NCI-H2029 (cell line): ENCODE measurements at regions not wholly inside any gene's neighbourhood (a gene's known extent, or its start where the extent isn't known, plus 50 kb on each side); places are given as distances from the start of the nearest gene placed in this dataset.
"Not testable (repeated sequence)": the region's sequence is repeated elsewhere in the genome, so short reads cannot be mapped to it uniquely, and the experiment has no call there.

ENCODE experiments used
- DNase-seq: peaks from one replicate; lab custom pipeline; 2025; lab: John Stamatoyannopoulos, UW

DNA sequence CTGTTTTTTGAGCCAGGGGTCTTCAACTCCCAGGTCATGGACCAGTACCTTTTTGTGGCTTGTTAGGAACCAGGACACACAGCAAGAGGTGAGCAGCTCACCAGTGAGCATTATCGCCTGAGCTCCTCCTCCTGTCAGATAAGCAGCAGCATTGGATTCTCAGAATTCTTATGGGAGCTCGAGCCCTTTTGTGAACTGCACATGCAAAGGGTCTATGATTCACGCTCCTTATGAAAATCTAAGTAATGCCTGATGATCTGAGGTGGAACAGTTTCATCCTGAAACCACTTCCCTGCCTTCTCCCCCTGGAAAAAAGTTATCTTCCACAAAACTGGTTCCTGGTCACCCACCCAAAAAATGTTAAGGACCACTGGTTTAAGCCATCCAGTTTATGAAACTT is 1047.6 kb downstream of the OTOL1 start:
- DNase-seq, result no peak

DNA sequence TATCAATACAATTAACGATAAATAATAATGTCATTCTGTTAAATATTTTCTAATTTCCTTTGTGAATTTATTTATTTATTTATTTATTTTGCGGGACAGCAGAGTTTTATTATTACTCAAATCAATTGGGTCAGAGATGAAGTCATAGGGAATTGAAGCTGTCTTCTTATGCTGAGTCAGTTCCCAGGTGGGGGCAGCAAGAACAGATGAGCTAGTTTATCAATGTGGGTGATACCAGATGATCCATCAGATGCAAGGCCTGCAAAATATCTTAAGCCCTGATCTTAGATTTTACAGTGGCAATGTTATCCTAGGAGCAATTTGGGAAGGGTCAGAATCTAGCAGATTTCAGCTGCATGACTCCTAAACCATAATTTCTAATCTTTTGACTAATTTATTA is 1050.3 kb downstream of the OTOL1 start:
- no peak for DNase-seq

DNA sequence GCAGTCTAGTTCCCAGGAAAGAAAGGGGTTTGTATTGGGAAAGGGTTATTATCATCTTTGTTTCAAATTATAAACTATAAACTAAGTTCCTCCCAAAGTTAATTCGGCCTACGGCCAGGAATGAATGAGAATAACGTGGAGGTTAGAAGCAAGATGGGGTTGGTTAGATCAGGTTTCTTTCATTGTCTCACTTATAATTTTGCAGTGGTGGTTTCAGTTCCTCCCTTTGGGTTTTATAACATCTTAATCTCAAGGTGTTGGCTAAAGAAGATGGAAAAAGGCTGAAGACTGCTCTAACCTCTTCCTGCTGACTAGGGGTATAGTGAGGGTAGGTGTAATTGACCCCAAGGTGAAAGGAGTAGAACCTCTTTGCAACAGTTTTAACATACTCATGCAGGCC is 1050.7 kb downstream of the OTOL1 start:
- DNase-seq, result no peak

DNA sequence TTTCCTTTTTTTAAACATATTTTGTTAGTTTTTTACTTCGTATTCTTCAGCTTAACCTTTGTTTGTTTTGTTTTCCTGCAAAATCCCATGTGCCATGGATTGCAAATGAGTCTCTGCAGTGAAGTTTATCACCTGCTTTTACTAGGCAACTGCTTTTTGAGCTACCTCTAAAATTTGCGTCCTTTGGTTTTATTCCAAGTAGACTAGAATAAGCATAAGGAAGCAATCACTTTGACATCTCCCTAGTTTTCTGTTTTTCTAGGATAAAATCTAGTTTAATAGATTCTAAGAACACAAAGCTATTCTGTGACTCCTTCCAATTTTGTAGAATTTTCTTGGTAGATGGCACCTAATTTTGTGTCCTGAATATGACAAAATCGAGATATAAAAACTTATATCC is 1059.2 kb downstream of the OTOL1 start:
- no peak for DNase-seq

DNA sequence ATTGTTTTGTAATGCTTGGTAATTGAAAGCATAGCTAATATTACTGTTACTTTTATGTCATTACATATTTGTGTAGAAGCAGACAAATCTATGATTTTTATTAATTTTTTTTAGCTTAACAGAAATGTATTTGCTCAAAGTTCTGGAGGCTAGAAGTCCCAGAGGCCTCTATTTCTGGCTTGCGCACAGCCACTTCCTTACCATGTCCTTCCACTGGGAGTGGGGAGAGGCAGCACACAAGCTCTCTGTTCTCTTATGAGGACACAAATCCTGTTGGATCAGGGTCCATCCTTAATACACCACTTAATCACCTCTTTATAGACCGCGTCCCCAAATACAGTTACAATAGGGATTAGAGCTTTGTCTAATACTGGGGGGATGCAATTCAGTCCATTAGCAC is 1061.4 kb downstream of the OTOL1 start:
- no peak for DNase-seq

DNA sequence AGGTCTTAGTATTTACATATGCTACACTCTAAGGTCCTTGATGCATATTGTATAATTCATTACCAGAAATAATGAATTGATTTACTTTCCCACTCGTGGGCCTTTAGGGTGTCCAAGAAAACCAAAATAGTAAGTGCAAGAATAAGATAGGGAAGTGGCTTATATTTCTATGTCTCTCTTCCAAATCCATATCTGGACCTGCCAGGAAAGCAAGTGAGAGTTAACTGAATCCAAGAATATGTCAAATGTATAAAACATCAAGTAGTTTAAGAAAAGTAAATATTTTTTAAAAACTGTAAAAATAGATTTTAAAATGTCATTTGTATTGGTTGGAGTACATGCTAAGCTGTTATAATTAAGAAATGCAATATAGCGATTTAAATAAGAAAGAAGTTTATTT is 1072.1 kb downstream of the OTOL1 start:
- no peak for DNase-seq

DNA sequence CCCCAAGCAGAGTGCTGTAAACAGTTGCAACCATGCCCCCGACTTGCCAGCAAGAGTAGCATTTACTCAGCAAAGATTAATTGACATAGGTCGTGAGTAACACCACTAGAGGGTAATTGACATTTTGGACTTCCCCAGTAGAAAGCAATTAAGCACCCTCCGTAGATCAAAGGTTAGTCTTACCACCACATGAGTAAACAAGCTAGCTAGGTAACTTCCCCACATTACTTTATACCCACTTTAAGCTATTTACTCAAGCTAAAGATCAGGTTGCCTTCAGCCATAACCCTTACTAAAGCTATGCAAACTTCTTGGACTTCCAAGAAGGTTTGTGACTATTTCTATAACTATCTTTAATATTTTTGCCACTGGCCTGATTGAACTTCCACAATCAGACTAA is 1072.7 kb downstream of the OTOL1 start:
- DNase-seq, result no peak

DNA sequence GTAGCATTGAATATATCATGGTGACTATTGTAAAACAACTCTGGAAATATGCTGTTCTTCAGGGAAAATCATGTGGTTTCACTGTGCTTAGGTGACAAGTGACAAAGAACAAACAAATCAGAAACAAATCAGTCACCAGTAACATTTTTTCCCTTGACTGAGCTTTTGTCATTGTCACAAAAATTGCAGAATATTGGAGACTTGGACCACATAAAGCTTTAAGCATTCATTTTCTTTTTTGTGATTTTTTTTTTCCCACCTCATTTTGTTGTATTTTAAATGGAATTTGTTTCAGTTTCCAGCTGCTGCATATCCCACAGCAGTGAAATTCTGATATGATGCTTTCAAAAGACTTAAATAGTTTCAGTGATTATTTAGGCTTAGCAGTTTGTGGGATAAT is 1088.4 kb downstream of the OTOL1 start:
- DNase-seq, result no peak

DNA sequence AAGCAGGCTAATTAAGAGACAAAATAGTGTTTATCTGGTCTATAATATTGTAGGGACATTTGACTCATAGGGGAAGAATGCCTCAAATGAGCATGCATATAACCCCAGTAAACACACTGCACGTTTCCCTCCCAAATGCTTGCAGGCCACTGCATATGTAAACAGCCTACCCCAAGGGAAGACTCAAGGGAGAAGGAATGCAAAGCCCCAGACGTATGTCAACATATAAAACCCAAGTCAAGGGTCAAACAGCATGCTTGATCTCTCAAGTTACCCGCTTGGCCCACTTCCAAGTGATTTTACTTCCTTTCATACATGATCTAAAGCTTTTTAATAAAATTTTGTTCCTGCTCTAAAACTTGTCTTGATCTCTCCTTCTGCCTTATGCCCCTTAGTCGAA is 1090.0 kb downstream of the OTOL1 start:
- DNase-seq, result peak; percentile 8

DNA sequence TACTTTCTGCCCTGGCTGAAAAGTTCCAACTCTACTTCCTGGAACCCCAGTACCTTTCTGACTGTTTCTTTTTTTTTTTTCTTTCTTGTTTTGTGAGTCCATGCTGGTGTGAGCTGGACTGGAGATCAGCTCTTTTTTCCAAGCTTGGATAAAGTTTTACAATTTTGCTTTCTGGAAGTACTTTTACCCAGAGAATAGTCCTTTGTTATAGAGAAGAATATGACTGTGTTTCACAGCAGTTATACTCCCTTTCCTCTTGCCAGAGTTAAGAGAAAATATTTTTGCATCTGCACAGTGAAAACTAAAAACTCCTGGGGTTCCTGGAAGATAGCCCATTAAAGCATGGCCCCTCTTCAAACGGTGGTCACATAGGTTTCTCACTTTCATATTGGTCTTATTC is 1100.6 kb downstream of the OTOL1 start:
- no peak for DNase-seq

DNA sequence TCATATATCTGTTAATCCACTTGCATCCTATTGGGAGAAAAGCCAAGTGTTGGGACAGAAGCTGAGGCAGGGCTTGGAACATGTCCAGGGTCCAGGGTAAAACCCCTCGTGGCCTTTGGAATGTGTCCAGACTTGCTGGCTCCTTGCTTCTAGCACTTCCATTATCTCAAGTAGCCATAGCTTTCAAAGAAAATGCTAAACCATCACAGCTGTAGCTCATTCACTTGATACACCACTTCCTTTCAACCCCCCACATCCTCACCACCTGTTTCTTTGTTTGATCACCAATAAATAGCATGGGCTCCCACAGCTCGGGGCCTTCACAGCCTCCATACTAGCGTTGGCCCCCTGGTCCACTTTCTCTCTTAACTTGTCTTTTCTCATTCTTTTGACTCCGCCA is 1101.9 kb downstream of the OTOL1 start:
- peak; percentile 63 for DNase-seq

DNA sequence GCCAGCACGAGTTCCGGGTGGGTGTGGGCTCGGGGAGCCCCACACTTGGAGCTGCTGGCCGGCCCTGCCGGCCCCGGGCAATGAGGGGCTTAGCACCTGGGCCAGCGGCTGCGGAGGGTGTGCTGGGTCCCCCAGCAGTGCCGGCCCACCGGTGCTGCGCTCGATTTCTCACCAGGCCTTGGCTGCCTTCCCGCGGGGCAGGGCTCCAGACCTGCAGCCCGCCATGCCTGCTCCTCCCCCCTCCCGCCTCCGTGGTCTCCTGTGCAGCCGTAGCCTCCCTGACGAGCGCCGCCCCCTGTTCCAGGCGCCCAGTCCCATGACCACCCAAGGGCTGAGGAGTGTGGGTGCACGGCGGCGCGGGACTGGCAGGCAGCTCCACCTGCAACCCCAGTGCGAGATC is 1103.1 kb downstream of the OTOL1 start:
- DNase-seq, result peak; percentile 31

DNA sequence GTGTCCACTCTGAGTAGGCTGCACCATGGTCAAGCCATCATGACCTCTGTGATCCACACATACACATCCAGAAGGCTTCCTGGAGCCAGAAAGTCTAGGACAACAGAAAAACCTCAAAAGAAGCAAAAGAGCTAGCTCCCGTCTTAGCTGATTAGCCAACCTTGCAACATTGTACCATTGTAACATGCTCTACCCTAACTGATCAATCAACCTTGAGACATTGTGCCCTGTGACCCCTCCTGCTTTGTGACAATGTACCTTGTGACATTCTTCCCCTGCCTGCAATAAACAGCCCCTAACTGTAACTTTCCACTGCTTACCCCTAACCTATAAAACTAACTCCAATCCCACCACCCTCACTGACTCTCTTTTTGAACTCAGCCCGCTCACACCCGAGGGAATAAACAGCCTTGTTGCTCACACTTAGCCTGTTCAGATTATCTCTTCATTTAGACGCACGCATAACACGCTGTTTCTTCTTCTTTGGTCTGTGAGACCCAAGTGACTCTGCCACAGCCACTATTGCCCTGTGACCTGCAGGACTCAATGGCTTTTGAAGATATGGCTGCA is 1104.6 kb downstream of the OTOL1 start:
- DNase-seq, result no peak

DNA sequence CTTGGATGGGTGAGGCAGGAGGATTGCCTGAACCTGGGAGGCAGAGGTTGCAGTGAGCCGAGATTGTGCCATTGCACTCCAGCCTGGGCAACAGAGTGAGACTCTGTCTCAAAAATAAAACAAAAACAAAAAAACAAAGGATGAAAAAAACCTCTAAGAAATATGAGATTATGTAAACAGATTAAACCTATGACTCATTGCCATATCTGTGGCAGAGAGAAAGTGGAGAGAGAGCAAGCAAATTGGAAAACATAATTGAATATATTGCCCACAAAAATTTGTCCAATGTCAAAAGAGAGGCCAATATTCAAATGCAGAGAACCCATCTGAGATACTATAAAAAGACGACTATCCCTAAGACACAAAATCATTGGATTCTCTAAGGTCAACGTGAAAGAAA is 1106.0 kb downstream of the OTOL1 start:
- peak; percentile 5 for DNase-seq

DNA sequence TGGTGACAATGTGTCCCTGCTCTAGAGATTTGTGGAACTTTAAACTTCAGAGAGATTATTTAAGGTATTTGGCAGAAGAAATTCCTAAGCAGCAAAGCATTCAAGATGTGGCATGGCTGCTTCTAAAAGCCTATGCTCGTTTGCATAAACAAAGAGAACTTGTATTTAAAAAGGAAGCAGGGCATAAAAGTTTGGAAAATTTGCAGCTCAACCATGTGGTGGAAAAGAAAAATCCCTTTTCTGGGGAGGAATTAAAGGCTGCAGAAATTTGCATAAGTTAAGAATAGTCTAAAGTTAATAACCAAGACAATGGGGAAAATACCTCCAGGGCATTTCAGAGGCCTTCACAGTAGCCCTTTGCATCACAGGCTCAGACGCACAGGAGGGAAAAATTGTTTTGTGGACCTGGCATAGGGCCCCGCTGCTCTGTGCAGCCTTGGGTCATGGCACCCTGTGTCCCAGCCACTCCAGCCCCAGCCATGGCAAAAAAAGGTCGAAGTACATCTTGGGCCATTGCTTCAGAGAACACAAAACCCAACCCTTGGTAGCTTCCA is 1109.1 kb downstream of the OTOL1 start:
- DNase-seq, result no peak

DNA sequence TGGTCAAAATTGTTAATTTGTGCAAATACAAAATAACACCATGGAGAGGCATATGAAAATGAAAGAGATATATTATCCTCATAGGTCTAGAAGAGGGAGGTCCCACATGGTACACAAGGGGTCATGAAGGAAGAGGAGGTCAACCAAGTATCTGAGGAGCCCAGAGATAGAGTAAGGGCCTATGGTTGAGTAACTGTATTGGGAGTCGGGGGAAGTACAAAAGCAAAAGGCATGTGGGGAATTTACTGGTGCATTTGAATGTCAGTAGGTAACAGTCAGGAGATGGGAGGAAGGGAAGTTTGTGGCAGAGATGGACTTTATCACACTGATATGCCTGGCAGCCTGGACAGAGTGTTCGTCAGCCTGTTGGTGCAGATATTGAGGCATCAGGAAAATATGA is 1113.7 kb downstream of the OTOL1 start:
- no peak for DNase-seq

DNA sequence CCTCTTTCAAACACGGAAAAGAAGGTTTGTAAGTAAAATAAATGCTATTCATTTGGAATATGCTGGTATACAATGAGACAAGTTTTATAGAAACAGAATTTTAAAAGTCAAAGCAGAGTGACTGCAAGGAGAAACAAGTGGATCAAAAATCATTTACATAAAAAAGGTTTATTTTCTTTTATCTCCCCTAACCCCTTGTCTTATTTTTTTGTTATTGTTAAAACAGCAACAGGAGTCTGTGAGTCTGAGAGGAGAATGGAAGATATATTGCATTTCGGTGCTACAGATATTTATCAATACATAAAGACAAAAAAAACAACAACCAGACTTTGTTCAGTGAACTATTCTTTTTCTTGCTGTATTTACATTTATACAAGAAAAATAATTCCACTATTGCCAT is 1116.4 kb downstream of the OTOL1 start:
- no peak for DNase-seq

DNA sequence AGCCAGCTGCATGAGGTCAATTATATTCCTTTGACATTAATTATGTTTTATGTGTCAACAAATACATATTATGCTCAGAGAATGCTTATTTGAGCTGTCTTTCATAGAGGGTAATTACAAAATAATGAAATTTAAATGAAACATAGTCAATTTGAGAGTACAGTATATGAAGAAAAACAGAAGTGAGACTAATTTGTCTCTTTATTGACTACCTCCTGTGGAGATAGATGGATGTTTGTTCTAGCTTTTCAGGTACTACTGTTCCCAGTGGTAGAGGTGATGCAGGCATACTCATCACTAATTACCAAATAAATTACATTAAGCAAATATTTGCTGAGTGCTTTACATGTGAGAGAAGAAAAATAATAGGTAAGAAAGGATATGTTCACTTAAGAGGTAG is 1129.6 kb downstream of the OTOL1 start:
- no peak for DNase-seq

DNA sequence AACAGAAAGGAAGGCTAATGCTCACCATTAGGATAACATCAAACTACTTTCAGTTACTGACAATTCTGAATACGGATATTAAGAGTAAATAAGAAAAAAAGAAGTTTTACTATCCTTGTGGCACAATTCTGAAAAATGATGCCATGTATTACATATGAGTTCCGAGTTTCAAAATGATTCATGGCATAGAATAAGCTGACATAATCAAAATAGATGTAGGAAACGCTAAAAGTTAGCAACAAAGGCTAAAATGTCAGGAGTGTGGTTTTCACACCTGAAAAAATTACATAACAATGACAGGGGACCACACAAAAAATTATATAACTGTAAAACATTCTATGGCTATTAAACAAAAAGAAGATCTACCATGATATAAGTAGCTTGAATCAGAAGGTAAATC is 1131.9 kb downstream of the OTOL1 start:
- DNase-seq, result no peak

DNA sequence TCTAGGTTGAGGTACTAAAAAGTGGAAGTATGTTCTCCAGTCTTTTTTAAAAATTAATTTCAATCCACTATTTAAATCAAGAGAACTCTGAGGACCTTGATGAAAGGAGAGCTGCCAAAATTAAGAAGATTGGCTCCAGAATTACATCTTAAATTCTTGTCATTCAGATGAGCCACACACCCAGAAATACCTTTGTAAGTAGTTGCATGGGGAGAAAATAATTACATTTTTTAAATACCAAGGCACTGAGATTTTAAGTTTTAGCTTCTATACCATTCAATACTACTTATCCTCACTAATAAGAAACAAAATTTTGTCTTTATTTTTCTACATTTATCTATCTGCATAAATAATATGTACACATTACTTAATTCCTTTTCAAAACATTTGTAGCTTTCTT is 1132.8 kb downstream of the OTOL1 start:
- no peak for DNase-seq

DNA sequence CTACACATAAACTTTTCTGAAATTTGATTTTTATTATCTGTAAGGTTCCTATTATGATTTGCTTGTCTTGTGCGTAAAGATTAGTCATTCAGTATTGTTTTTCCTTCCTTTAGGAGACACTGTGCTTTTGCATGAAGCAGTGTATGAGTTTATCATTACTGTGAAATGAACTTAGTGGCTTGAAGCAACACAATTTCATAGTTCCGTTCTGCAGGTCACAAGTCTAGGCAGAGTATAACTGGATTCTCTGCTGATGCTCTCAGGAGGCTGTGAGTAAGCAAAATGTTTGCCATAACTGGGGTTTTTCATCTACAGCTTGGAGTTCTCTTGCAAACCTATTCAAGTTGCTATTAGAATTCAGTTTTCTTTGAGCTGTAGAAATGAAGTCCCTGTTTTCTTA is 1136.1 kb downstream of the OTOL1 start:
- DNase-seq, result no peak

DNA sequence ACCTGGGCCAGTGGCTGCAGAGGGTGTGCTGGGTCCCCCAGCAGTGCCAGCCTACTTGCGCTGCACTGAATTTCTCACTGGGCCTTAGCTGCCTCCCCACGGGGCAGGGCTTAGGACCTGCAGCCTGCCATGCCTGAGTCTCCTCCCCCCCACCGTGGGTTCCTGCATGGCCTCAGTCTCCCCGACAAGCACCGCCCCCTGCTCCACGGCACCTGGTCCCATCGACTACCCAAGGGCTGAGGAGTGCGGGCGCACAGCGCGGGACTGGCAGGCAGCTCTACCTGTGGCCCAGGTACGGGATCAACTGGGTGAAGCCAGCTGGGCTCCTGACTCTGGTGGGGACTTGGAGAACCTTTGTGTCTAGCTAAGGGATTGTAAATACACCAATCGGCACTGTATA is 1143.6 kb downstream of the OTOL1 start:
- DNase-seq, result not testable (repeated sequence)

DNA sequence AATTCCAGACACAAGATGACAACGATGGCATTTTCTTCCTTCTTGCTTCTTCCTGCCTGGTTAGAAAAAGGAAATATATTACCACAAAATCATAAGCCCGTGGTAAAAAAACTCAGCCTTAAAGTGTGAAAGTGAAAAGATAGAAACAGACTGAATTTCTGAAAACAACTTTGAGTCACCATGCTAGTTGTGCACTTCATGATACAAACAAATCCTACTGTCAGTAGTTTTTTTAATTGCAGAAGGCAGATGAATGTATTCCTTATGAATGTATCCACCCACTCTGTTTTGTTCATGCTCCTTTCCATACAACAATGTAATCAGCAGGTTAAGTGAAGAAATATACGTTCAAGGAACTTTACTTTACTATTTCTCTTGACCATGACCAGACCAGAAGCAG is 1144.7 kb downstream of the OTOL1 start:
- no peak for DNase-seq

DNA sequence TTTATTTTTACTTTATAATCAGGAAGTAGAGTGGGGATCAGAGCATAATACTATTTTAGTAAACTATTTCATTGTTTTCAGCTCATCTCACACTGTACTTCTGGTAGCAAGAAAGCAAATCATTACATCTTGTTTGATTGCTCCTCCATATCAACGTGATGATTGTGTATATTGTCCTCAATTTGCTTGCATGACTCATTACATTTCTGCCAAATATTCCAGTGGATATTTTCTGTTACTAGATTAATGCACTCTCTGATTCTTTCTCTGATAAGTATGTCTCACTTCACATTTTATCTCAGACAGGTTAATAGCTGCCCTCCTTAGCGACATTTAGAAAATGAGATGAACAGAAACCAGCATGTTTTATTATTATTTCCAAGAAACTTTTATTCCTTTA is 1145.3 kb downstream of the OTOL1 start:
- DNase-seq, result no peak

DNA sequence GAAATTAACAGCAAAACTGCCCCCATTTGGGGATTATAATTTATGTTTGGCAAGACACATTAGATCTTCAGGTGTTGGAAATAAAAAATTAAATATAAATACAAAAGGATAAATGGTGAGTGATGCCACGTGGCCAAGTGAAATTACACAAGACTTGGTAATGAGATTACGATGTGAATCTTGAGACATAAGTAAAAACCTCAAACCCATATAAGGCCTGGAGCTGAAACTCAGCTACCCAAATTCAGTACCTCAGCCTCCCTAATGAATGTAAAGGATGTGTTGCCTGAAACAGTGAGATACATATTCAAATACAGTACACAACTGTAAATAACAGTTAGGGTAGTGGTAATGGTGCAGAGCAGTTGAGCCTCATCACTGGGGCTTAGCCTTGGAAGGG is 1146.6 kb downstream of the OTOL1 start:
- DNase-seq, result no peak
